A549 (cell line): ENCODE measurements at regions not wholly inside any gene's neighbourhood (a gene's known extent, or its start where the extent isn't known, plus 50 kb on each side); places are given as distances from the start of the nearest gene placed in this dataset.

Experiments used
- ATAC-seq, 2 experiments: fragments of 200-7000 bp in 1 of 2; fragments of >200 bp in 1 of 2; cut with Nextera tagmentation in 1 of 2; cut with Tn5 transposase in 1 of 2; 3 replicates each; pipeline versions ENCODE4 v1.8.0 to v1.9.1; 2018 to 2020; ENCODE audit warnings: mild to moderate bottlenecking in 1 of 2, moderate library complexity in 1 of 2
- CTCF ChIA-PET: fragments of 300-600 bp; sonication (Branson Sonifier 250); formaldehyde crosslinking; extraction: SDS; loops from one replicate; lab custom pipeline; 2021; ENCODE audit warnings: antibody characterized with exemption, inconsistent platforms; lab: Yijun Ruan, JAX
- POLR2A ChIA-PET: fragments of 350-600 bp; formaldehyde crosslinking; extraction: SDS; loops from one replicate; lab custom pipeline; 2021; ENCODE audit warnings: antibody characterized with exemption, inconsistent platforms; lab: Yijun Ruan, JAX
- DNase-seq, 2 experiments: peaks; one replicate each; pipeline versions ENCODE4 v3.0.0 to v3.0.0-alpha.2; 2011 to 2016; ENCODE audit warnings: low read depth in 1 of 2, low spot score in 1 of 2
- FAIRE-seq: peaks from 2 replicates; lab custom pipeline; 2011; peaks lifted over from hg19 to GRCh38; lab: Jason Lieb, UNC
- H3K27ac ChIP-seq, 2 experiments: fragments of >200 bp; sonication (Bioruptor Twin); formaldehyde crosslinking; 3 replicates each; pipeline ENCODE4 v1.5.1; 2016 to 2017
- H3K4me1 ChIP-seq: fragments of >200 bp; sonication (Bioruptor Twin); formaldehyde crosslinking; 3 replicates; pipeline ENCODE4 v1.6.1; 2016
- H3K4me2 ChIP-seq: fragments of >200 bp; sonication (Bioruptor Twin); formaldehyde crosslinking; 3 replicates; pipeline ENCODE4 v1.6.1; 2016
- H3K4me3 ChIP-seq: fragments of >200 bp; sonication (Bioruptor Twin); formaldehyde crosslinking; 3 replicates; pipeline ENCODE4 v1.5.1; 2016
- H3K9me3 ChIP-seq: fragments of >200 bp; sonication (Bioruptor Twin); formaldehyde crosslinking; 3 replicates; pipeline ENCODE4 v1.6.1; 2016
- CBX2 ChIP-seq: fragments of 200-600 bp; sonication (generic); IDR thresholded peaks from 2 replicates; pipeline ENCODE4 v1.6.1; 2016; ENCODE audit warnings: low read depth, mild to moderate bottlenecking, borderline replicate concordance
- CBX8 ChIP-seq: fragments of 200-600 bp; sonication (generic); IDR thresholded peaks from 2 replicates; pipeline ENCODE4 v1.6.1; 2016
- CEBPB ChIP-seq, 2 experiments: fragments of >200 bp in 1 of 2; sonication (Bioruptor Twin) in 1 of 2; formaldehyde crosslinking in 1 of 2; IDR thresholded peaks; 2 replicates each; pipeline ENCODE4 v1.6.1; 2012 to 2016
- CHD2 ChIP-seq: fragments of 150-350 bp; IDR thresholded peaks from 2 replicates; pipeline ENCODE4 v1.6.1; 2014; ENCODE audit warnings: low read length; ENCODE audit not compliant: partially characterized antibody
- CHD4 ChIP-seq: fragments of 200-600 bp; sonication (generic); IDR thresholded peaks from 2 replicates; pipeline ENCODE4 v1.6.1; 2016; ENCODE audit warnings: antibody characterized with exemption, mild to moderate bottlenecking, borderline replicate concordance
- EP300 ChIP-seq, 2 experiments: fragments of >200 bp; sonication (Bioruptor Twin); formaldehyde crosslinking; IDR thresholded peaks; 2 replicates in 1 of 2; 3 replicates in 1 of 2; pipeline ENCODE4 v1.6.1; 2016 to 2017
- FOSB ChIP-seq: fragments of 250-450 bp; sonication (Bioruptor Pico); IDR thresholded peaks from 2 replicates; pipeline ENCODE4 v1.5.0; 2020; ENCODE audit warnings: mild to moderate bottlenecking, moderate library complexity
- FOSL2 ChIP-seq, 2 experiments: fragments of 450-650 bp in 1 of 2; fragments of >200 bp in 1 of 2; sonication (Bioruptor Twin) in 1 of 2; formaldehyde crosslinking; IDR thresholded peaks; 2 replicates each; pipeline versions ENCODE4 v1.5.0 to v1.6.1; 2016 to 2020; ENCODE audit warnings: mild to moderate bottlenecking in 1 of 2, moderate library complexity in 1 of 2
- HOXB13 ChIP-seq: fragments of 250-450 bp; sonication (Bioruptor Pico); IDR thresholded peaks from 2 replicates; pipeline ENCODE4 v1.5.0; 2020; ENCODE audit warnings: low read depth, mild to moderate bottlenecking, moderate library complexity
- JUN ChIP-seq, 2 experiments: fragments of >200 bp; sonication (Bioruptor Twin); formaldehyde crosslinking; IDR thresholded peaks; 2 replicates in 1 of 2; 3 replicates in 1 of 2; pipeline ENCODE4 v1.6.1; 2016 to 2017
- JUNB ChIP-seq: fragments of >200 bp; sonication (Bioruptor Twin); formaldehyde crosslinking; IDR thresholded peaks from 2 replicates; pipeline ENCODE4 v1.6.1; 2016
- KDM1A ChIP-seq: fragments of 200-600 bp; sonication (generic); IDR thresholded peaks from 2 replicates; pipeline ENCODE4 v1.6.1; 2016; ENCODE audit warnings: low read depth, mild to moderate bottlenecking
- KDM5A ChIP-seq: fragments of 200-600 bp; sonication (generic); IDR thresholded peaks from 2 replicates; pipeline ENCODE4 v1.6.1; 2016; ENCODE audit warnings: antibody characterized with exemption, mild to moderate bottlenecking
- MAFK ChIP-seq: fragments of 450-650 bp; IDR thresholded peaks from 2 replicates; pipeline ENCODE4 v1.6.1; 2014; ENCODE audit not compliant: partially characterized antibody
- NFE2L2 ChIP-seq: fragments of 150-350 bp; conservative IDR thresholded peaks from 2 replicates; pipeline ENCODE4 v1.6.1; 2014; ENCODE audit warnings: low read length
- POLR2A ChIP-seq: IDR thresholded peaks from 2 replicates; pipeline ENCODE4 v1.6.1; 2012; ENCODE audit warnings: mild to moderate bottlenecking, low read length
- RAD21 ChIP-seq, 2 experiments: fragments of >200 bp in 1 of 2; sonication (Bioruptor Twin) in 1 of 2; formaldehyde crosslinking in 1 of 2; IDR thresholded peaks in 1 of 2; conservative IDR thresholded peaks in 1 of 2; 2 replicates in 1 of 2; 3 replicates in 1 of 2; pipeline ENCODE4 v1.6.1; 2012 to 2018; ENCODE audit warnings: inconsistent platforms in 1 of 2
- SMC3 ChIP-seq: fragments of >200 bp; sonication (Bioruptor Twin); formaldehyde crosslinking; IDR thresholded peaks from 3 replicates; pipeline ENCODE4 v1.6.1; 2018; ENCODE audit warnings: inconsistent platforms
- ZNF302 ChIP-seq: fragments of 250-450 bp; sonication (Bioruptor Pico); IDR thresholded peaks from 2 replicates; pipeline ENCODE4 v1.9.0; 2021; ENCODE audit warnings: inconsistent platforms, mild to moderate bottlenecking, moderate library complexity
- ZSCAN20 ChIP-seq: fragments of 250-450 bp; sonication (Bioruptor Pico); IDR thresholded peaks from 2 replicates; pipeline ENCODE4 v1.8.0; 2022; ENCODE audit warnings: mild to moderate bottlenecking, moderate library complexity
- WGBS: methylation state at CpG from one replicate; pipeline ENCODE4 v1.1.6; 2017; ENCODE audit errors: missing lambda C conversion rate; 5-methylcytosine and 5-hydroxymethylcytosine counted together
- TF ChIP-seq, protein P1 (sequence below): fragments of >200 bp; sonication (Bioruptor Twin); formaldehyde crosslinking; IDR thresholded peaks from 3 replicates; pipeline ENCODE4 v1.5.1; 2016
- TF ChIP-seq, protein P2 (sequence below): IDR thresholded peaks from 2 replicates; pipeline ENCODE4 v1.6.1; 2012
- TF ChIP-seq, protein P3 (sequence below): fragments of 150-350 bp; IDR thresholded peaks from 2 replicates; pipeline ENCODE4 v1.6.1; 2014; ENCODE audit warnings: low read depth, mild to moderate bottlenecking, low read length

DNA sequence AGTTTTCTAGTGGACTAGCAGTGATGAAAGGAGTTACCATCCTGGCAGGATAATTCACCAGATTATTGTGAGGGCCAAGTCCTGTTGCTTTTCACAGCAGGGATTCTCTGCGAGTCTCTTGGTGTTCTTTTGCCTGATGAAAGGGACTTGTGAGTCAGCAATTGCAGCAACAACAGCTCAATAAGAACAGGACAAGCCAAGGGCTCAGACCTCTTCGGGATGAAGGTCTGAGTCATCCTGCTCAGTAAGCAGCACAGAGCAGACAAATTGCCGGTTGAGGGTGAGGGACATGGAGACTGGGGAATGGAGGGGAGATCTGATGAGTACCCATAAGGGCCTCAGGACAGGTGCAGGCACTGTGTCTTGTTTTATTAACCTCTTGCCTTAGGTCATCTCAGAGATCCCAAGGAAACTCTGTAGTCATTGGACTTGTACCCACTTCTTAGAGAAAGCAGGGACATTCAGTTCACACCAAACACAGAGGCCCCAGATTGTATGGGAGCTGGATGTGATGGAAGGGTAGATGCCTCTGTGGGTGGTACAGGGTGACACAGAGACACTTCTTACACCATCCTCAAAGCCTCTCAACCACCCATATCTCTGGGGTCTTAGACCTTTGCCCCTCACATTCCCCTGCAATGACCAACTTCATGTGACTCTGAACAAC lies 173.8 kb upstream of the TLE3 start:
- Histone ChIP-seq H3K9me3 (no peaks in the 10 kb centered on the region), H3K27ac (peak overlapping the region; percentile 73 to 79), H3K4me2 (peak overlapping the region; percentile 68), H3K4me1 (peaks cover 46% of the 10 kb centered on the region), H3K4me3 (no peak overlapping the region)
- TF ChIP-seq CEBPB (IDR thresholded peaks at IDR 0.05) (peak; percentile 63 to 90; a peak in 3 of 4 replicates), FOSL2 (IDR thresholded peaks at IDR 0.05) (peak; percentile 92), FOSL2 (CRISPR knock-in tag; IDR thresholded peaks at IDR 0.05) (peak; percentile 92), ZNF302 (CRISPR knock-in tag) (no peak), KDM5A (no peak), HOXB13 (CRISPR knock-in tag) (no peak), JUNB (peak; percentile 87), POLR2A (no peak), KDM1A (no peak), NFE2L2 (peak; percentile 50), EP300 (IDR thresholded peaks at IDR 0.05) (peak in 1 of 2 experiments; percentile 52; a peak in 2 of 5 replicates), FOSB (CRISPR knock-in tag) (no peak), SMC3 (peak; percentile 26; the same call in 2 of the 3 replicates), MAFK (peak; percentile 91), CHD4 (no peak), JUN (IDR thresholded peaks at IDR 0.05) (peak in 1 of 2 experiments; percentile 77; a peak in 3 of 5 replicates), RAD21 (conservative IDR thresholded peaks at IDR 0.05 in 1 of 2, IDR thresholded peaks at IDR 0.05 in 1 of 2) (peak in 1 of 2 experiments; percentile 31; a peak in 1 of 5 replicates), CBX8 (no peak), CBX2 (no peak), ZSCAN20 (CRISPR knock-in tag) (no peak)
- TF ChIP-seq, protein P1, sequence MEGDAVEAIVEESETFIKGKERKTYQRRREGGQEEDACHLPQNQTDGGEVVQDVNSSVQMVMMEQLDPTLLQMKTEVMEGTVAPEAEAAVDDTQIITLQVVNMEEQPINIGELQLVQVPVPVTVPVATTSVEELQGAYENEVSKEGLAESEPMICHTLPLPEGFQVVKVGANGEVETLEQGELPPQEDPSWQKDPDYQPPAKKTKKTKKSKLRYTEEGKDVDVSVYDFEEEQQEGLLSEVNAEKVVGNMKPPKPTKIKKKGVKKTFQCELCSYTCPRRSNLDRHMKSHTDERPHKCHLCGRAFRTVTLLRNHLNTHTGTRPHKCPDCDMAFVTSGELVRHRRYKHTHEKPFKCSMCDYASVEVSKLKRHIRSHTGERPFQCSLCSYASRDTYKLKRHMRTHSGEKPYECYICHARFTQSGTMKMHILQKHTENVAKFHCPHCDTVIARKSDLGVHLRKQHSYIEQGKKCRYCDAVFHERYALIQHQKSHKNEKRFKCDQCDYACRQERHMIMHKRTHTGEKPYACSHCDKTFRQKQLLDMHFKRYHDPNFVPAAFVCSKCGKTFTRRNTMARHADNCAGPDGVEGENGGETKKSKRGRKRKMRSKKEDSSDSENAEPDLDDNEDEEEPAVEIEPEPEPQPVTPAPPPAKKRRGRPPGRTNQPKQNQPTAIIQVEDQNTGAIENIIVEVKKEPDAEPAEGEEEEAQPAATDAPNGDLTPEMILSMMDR: no peak
- TF ChIP-seq, protein P2, sequence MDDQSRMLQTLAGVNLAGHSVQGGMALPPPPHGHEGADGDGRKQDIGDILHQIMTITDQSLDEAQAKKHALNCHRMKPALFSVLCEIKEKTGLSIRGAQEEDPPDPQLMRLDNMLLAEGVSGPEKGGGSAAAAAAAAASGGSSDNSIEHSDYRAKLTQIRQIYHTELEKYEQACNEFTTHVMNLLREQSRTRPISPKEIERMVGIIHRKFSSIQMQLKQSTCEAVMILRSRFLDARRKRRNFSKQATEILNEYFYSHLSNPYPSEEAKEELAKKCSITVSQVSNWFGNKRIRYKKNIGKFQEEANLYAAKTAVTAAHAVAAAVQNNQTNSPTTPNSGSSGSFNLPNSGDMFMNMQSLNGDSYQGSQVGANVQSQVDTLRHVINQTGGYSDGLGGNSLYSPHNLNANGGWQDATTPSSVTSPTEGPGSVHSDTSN: no peak
- TF ChIP-seq, protein P3, sequence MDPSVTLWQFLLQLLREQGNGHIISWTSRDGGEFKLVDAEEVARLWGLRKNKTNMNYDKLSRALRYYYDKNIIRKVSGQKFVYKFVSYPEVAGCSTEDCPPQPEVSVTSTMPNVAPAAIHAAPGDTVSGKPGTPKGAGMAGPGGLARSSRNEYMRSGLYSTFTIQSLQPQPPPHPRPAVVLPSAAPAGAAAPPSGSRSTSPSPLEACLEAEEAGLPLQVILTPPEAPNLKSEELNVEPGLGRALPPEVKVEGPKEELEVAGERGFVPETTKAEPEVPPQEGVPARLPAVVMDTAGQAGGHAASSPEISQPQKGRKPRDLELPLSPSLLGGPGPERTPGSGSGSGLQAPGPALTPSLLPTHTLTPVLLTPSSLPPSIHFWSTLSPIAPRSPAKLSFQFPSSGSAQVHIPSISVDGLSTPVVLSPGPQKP: no peak
- peak; percentile 92 to 96 for ATAC-seq
- ChIA-PET POLR2A (interaction anchor here (0.7 kb wide), 1 partner anchor 808 kb away, joined by 3 read pairs; no protein-coding TSS in a partner anchor), CTCF (interaction anchor here (1.3 to 1.8 kb wide), 3 partner anchors 15 to 195 kb away, joined by 3 to 7 read pairs (median 3); no protein-coding TSS in a partner anchor)
- FAIRE-seq: peak; percentile 100
- 0% methylated on average over 3 of the region's 3 CpGs for WGBS
- peak; percentile 92 to 97 for DNase-seq

DNA sequence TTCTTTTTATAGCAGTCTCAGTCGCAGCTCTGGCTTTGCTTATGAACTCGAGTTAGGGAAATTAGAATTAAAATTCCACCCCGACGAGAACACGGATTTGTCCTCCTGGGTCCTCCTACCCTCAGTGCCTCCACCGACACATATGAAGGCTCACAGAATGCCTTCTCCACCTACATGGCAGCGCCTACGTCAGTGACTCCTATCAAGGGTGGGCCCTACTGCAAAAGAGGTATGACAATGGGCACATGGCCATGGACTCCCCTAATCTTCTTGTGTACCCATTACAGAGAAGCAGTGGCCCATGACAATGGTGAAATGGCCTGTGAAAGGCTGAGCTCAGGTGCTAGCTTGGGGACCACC lies 173.0 kb upstream of the TLE3 start:
- DNase-seq (no peak), FAIRE-seq (no peak), ATAC-seq (no peak)
- peaks cover 46% of the 10 kb centered on the region for H3K4me1 ChIP-seq
- no peaks in the 10 kb centered on the region for H3K9me3 ChIP-seq
- no peak overlapping the region for H3K4me3 ChIP-seq
- CTCF ChIA-PET: interaction anchor here (0.9 to 1.8 kb wide), 5 partner anchors 13 to 217 kb away, joined by 3 to 7 read pairs (median 4); no protein-coding TSS in a partner anchor
- POLR2A ChIA-PET: interaction anchor here (0.7 kb wide), 1 partner anchor 807 kb away, joined by 3 read pairs; no protein-coding TSS in a partner anchor
- TF ChIP-seq CHD2: no peak
- 89% methylated on average over 8 of the region's 8 CpGs for WGBS
- H3K4me2 ChIP-seq: peak overlapping the region; percentile 68
- peak overlapping the region; percentile 73 to 79 for H3K27ac ChIP-seq
